H1 (cell line): ENCODE measurements at regions not wholly inside any gene's neighbourhood (a gene's known extent, or its start where the extent isn't known, plus 50 kb on each side); places are given as distances from the start of the nearest gene placed in this dataset.

ENCODE experiments used
- CTCF ChIA-PET: fragments of 300-600 bp; sonication (Branson Sonifier 250); formaldehyde crosslinking; loops from one replicate; lab custom pipeline; 2021; ENCODE audit not compliant: partially characterized antibody; lab: Charles Lee
- POLR2A ChIA-PET: fragments of 300-600 bp; sonication (Branson Sonifier 250); formaldehyde crosslinking; loops from one replicate; lab custom pipeline; 2021; ENCODE audit warnings: inconsistent platforms; ENCODE audit not compliant: partially characterized antibody; lab: Charles Lee
- DNase-seq, 2 experiments: peaks; one replicate each; pipeline versions ENCODE4 v3.0.0 to v3.0.0-alpha.2; 2010 to 2022; ENCODE audit warnings: low spot score in 2 of 2, low read depth in 1 of 2, mixed read lengths in 1 of 2
- FAIRE-seq: peaks from 2 replicates; lab custom pipeline; 2011; peaks lifted over from hg19 to GRCh38; lab: Jason Lieb, UNC
- H2AFZ ChIP-seq: 2 replicates; pipeline ENCODE4 v1.8.1; 2012; ENCODE audit warnings: low read length, inconsistent platforms
- H2AK5ac ChIP-seq: 2 replicates; pipeline ENCODE4 v1.6.1; 2013; ENCODE audit warnings: low read depth, low read length
- H2BK120ac ChIP-seq: replicated peaks from 2 replicates; pipeline ENCODE3; 2013; ENCODE audit warnings: low read depth, low read length, inconsistent platforms
- H2BK12ac ChIP-seq: 2 replicates; pipeline ENCODE4 v1.6.1; 2013; ENCODE audit warnings: low read depth, low read length
- H2BK15ac ChIP-seq: 2 replicates; pipeline ENCODE4 v1.6.1; 2013; ENCODE audit warnings: low read length
- H2BK20ac ChIP-seq: 2 replicates; pipeline ENCODE4 v1.6.1; 2013; ENCODE audit warnings: low read length
- H2BK5ac ChIP-seq: 2 replicates; pipeline ENCODE4 v1.6.1; 2013; ENCODE audit warnings: low read depth, low read length
- H3K14ac ChIP-seq: 2 replicates; pipeline ENCODE4 v1.6.1; 2013; ENCODE audit warnings: inconsistent platforms; ENCODE audit not compliant: insufficient read length
- H3K18ac ChIP-seq: 2 replicates; pipeline ENCODE4 v1.6.1; 2013; ENCODE audit warnings: low read length; ENCODE audit errors: extremely low read depth
- H3K23ac ChIP-seq: 2 replicates; pipeline ENCODE4 v1.6.1; 2013; ENCODE audit warnings: inconsistent platforms; ENCODE audit not compliant: insufficient read length
- H3K23me2 ChIP-seq: 2 replicates; pipeline ENCODE4 v1.6.1; 2013; ENCODE audit warnings: low read depth, low read length
- H3K27ac ChIP-seq: 2 replicates; pipeline ENCODE4 v1.6.1; 2011; ENCODE audit warnings: low read depth, low read length, inconsistent platforms
- H3K27me3 ChIP-seq, 4 experiments: replicated peaks in 1 of 4; 1 replicate in 1 of 4; 2 replicates in 3 of 4; pipeline versions ENCODE4 v1.6.1 to v1.8.1; 2011 to 2013; ENCODE audit warnings: low read length in 3 of 4, mild to moderate bottlenecking in 3 of 4, inconsistent platforms in 2 of 4, mixed read lengths in 2 of 4, moderate library complexity in 1 of 4; ENCODE audit not compliant: control insufficient read depth in 3 of 4, insufficient read depth in 3 of 4; ENCODE audit errors: extremely low read depth in 1 of 4
- H3K36me3 ChIP-seq, 4 experiments: 2 replicates each; pipeline versions ENCODE4 v1.6.1 to v1.8.1; 2011 to 2013; ENCODE audit warnings: mild to moderate bottlenecking in 4 of 4, low read length in 3 of 4, moderate library complexity in 2 of 4, control low read depth in 1 of 4, inconsistent platforms in 1 of 4; ENCODE audit not compliant: insufficient read depth in 4 of 4, control insufficient read depth in 2 of 4
- H3K4ac ChIP-seq: replicated peaks from 2 replicates; pipeline ENCODE3; 2013; ENCODE audit warnings: low read length, low read depth, mixed read lengths, inconsistent platforms; ENCODE audit not compliant: insufficient read length
- H3K4me1 ChIP-seq, 4 experiments: replicated peaks in 1 of 4; 1 replicate in 1 of 4; 2 replicates in 3 of 4; pipeline versions ENCODE4 v1.6.1 to v1.8.1; 2011 to 2013; ENCODE audit warnings: low read length in 3 of 4, inconsistent platforms in 2 of 4, mixed read lengths in 1 of 4; ENCODE audit not compliant: insufficient read depth in 4 of 4, control insufficient read depth in 3 of 4
- H3K4me2 ChIP-seq, 2 experiments: 2 replicates each; pipeline versions ENCODE4 v1.6.1 to v1.8.1; 2011 to 2013; ENCODE audit warnings: low read depth in 2 of 2, low read length in 2 of 2, control low read depth in 1 of 2, inconsistent platforms in 1 of 2, mild to moderate bottlenecking in 1 of 2; ENCODE audit not compliant: insufficient read depth in 1 of 2
- H3K4me3 ChIP-seq, 4 experiments: fragments of 200-600, 300-600 bp in 1 of 4; sonication (generic), shearing (Covaris generic), sonication (Bioruptor Twin) in 1 of 4; 2 replicates each; pipeline versions ENCODE4 v1.5.1 to v1.8.1; 2011 to 2016; ENCODE audit warnings: low read length in 4 of 4, low read depth in 3 of 4, control low read depth in 2 of 4, inconsistent platforms in 2 of 4, mild to moderate bottlenecking in 2 of 4, mixed read lengths in 1 of 4, moderate library complexity in 1 of 4; ENCODE audit not compliant: insufficient read depth in 2 of 4; ENCODE audit errors: extremely low read depth in 1 of 4
- H3K56ac ChIP-seq: replicated peaks from 2 replicates; pipeline ENCODE3; 2013; ENCODE audit warnings: low read depth, mild to moderate bottlenecking, mixed read lengths, low read length, inconsistent platforms; ENCODE audit not compliant: insufficient read length
- H3K79me1 ChIP-seq: 2 replicates; pipeline ENCODE4 v1.6.1; 2013; ENCODE audit warnings: low read depth, low read length, control low read depth
- H3K79me2 ChIP-seq, 2 experiments: 2 replicates each; pipeline versions ENCODE4 v1.6.1 to v1.8.1; 2012 to 2013; ENCODE audit warnings: low read length in 2 of 2, mild to moderate bottlenecking in 2 of 2, inconsistent platforms in 1 of 2; ENCODE audit not compliant: insufficient read depth in 2 of 2, control insufficient read depth in 1 of 2
- H3K9ac ChIP-seq, 4 experiments: replicated peaks in 1 of 4; 1 replicate in 1 of 4; 2 replicates in 3 of 4; pipeline versions ENCODE4 v1.6.1 to v1.8.1; 2011 to 2013; ENCODE audit warnings: low read depth in 3 of 4, low read length in 3 of 4, control low read depth in 2 of 4, mild to moderate bottlenecking in 2 of 4, moderate library complexity in 2 of 4, inconsistent platforms in 1 of 4; ENCODE audit errors: extremely low read depth in 1 of 4
- H3K9me3 ChIP-seq, 2 experiments: 2 replicates each; pipeline versions ENCODE4 v1.6.1 to v1.8.1; 2012 to 2013; ENCODE audit warnings: mild to moderate bottlenecking in 2 of 2, moderate library complexity in 2 of 2, control low read depth in 1 of 2, inconsistent platforms in 1 of 2, low read depth in 1 of 2, low read length in 1 of 2, mixed read lengths in 1 of 2; ENCODE audit not compliant: insufficient read depth in 2 of 2
- H4K20me1 ChIP-seq, 2 experiments: replicated peaks in 1 of 2; 2 replicates each; pipeline versions ENCODE3 to v1.8.1; 2011 to 2013; ENCODE audit warnings: inconsistent platforms in 2 of 2, low read length in 2 of 2, mild to moderate bottlenecking in 1 of 2; ENCODE audit not compliant: insufficient read depth in 2 of 2, control insufficient read depth in 1 of 2
- H4K5ac ChIP-seq: 2 replicates; pipeline ENCODE4 v1.6.1; 2013; ENCODE audit warnings: low read length, low read depth, mixed read lengths, inconsistent platforms; ENCODE audit not compliant: insufficient read length
- H4K8ac ChIP-seq: 2 replicates; pipeline ENCODE4 v1.8.0; 2013; ENCODE audit warnings: mild to moderate bottlenecking, moderate library complexity, low read length, inconsistent platforms; ENCODE audit not compliant: insufficient read depth; ENCODE audit errors: extremely low read depth
- H4K91ac ChIP-seq: replicated peaks from 2 replicates; pipeline ENCODE3; 2013; ENCODE audit warnings: low read length, mixed read lengths, inconsistent platforms; ENCODE audit not compliant: insufficient read length
- CHD2 ChIP-seq: IDR thresholded peaks from 2 replicates; pipeline ENCODE4 v1.6.1; 2012; ENCODE audit warnings: low read length, improper control_type of control experiment
- GABPA ChIP-seq: IDR thresholded peaks from 2 replicates; pipeline ENCODE4 v1.6.1; 2011; ENCODE audit warnings: mild to moderate bottlenecking, low read length, moderate library complexity, borderline replicate concordance; ENCODE audit not compliant: insufficient read depth
- POLR2A ChIP-seq, 2 experiments: IDR thresholded peaks; 1 replicate in 1 of 2; 2 replicates in 1 of 2; pipeline ENCODE4 v1.6.1; 2011; ENCODE audit warnings: low read depth in 2 of 2, low read length in 2 of 2, mild to moderate bottlenecking in 2 of 2; ENCODE audit errors: control extremely low read depth in 1 of 2
- WGBS, 2 experiments: shearing (Covaris generic) in 1 of 2; methylation state at CpG; one replicate each; pipeline versions ENCODE4 v1.1.6 to v1.1.7; 2013 to 2015; ENCODE audit warnings: low lambda C conversion rate in 2 of 2, mixed read lengths in 2 of 2, inconsistent platforms in 1 of 2, low coverage in 1 of 2, missing lambda C conversion rate in 1 of 2; ENCODE audit not compliant: insufficient replicate concordance in 2 of 2, insufficient coverage in 1 of 2, insufficient read length in 1 of 2; ENCODE audit errors: extremely low coverage in 1 of 2, missing lambda C conversion rate in 1 of 2; 5-methylcytosine and 5-hydroxymethylcytosine counted together

DNA sequence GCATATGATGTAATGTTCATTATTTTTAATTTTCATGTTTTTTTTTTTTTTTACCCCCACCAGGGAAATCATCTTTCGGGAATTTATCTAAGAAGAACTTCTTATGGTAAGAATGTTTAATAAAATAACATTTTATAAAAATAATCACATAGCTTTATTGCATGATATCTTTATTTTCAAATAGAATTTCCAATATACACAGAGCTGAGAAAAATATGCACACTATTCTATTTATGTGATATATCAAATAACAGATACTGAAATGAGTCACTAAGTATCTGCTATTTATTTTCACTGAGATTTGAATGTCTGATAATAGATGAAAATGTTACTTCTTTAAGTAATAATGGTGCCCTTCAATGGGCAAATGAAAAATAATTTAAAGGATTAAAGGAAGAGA lies 1217.3 kb downstream of the MAT2B start:
- no peak overlapping the region for H3K4ac ChIP-seq
- DNase-seq: no peak
- WGBS, 2 experiments: 100% methylated on average over 1 of the region's 1 CpG; no CpG with 5 or more reads in 1 of the 2 experiments
- no peak overlapping the region for H4K8ac ChIP-seq
- no peak overlapping the region for H3K9ac ChIP-seq
- H3K23me2 ChIP-seq: no peaks in the 10 kb centered on the region
- no peak overlapping the region for H2BK15ac ChIP-seq
- H2AK5ac ChIP-seq: no peak overlapping the region
- H3K27me3 ChIP-seq: no peaks in the 10 kb centered on the region
- no peak overlapping the region for H2BK20ac ChIP-seq
- H2BK120ac ChIP-seq: no peak overlapping the region
- H3K23ac ChIP-seq: no peak overlapping the region
- no peaks in the 10 kb centered on the region for H3K79me1 ChIP-seq
- no peaks in the 10 kb centered on the region for H3K36me3 ChIP-seq
- H3K18ac ChIP-seq: no peak overlapping the region
- CTCF ChIA-PET: no interaction called here
- POLR2A ChIA-PET: no interaction called here
- TF ChIP-seq GABPA: no peak
- TF ChIP-seq POLR2A (IDR thresholded peaks at IDR 0.05; ENCODE audit: control extremely low read depth in 1 of 2, low read depth in 2 of 2, low read length in 2 of 2): no peak
- no peak for TF ChIP-seq CHD2
- no peak overlapping the region for H4K91ac ChIP-seq
- H2BK5ac ChIP-seq: no peak overlapping the region
- H3K4me3 ChIP-seq: no peak overlapping the region
- no peak overlapping the region for H4K5ac ChIP-seq
- H3K4me2 ChIP-seq: no peak overlapping the region
- no peaks in the 10 kb centered on the region for H4K20me1 ChIP-seq
- H3K4me1 ChIP-seq: no peaks in the 10 kb centered on the region
- FAIRE-seq: no peak
- H3K79me2 ChIP-seq: no peaks in the 10 kb centered on the region
- no peaks in the 10 kb centered on the region for H3K9me3 ChIP-seq
- no peak overlapping the region for H2BK12ac ChIP-seq
- H2AFZ ChIP-seq: no peak overlapping the region
- no peak overlapping the region for H3K56ac ChIP-seq
- no peak overlapping the region for H3K14ac ChIP-seq
- no peak overlapping the region for H3K27ac ChIP-seq
